ENCODE measurements at regions not wholly inside any gene's neighbourhood (a gene's known extent, or its start where the extent isn't known, plus 50 kb on each side); places are given as distances from the start of the nearest gene placed in this dataset.

- intact Hi-C loops (cut with DNase I; ENCODE audit: low total_unique reads): no loop called here
- no peaks in the 10 kb centered on the region for H3K27me3 ChIP-seq
- H3K4me1 ChIP-seq: peaks cover 0 to 17% (median 4%) of the 10 kb centered on the region in 4 donors
- H3K4me3 ChIP-seq: no peak overlapping the region
- H3K9me3 ChIP-seq: no peaks in the 10 kb centered on the region
- no peak for TF ChIP-seq CTCF (IDR thresholded peaks at IDR 0.05)
- no peak for DNase-seq
- no peak overlapping the region for H3K27ac ChIP-seq
- no peaks in the 10 kb centered on the region for H3K36me3 ChIP-seq
Observed at GRCh38 chr10:33749790-33750189, 415.3 kb upstream of the NRP1 start.

GRCh38 chr10:33749067-33749735 lies 414.7 kb upstream of the NRP1 start:
- Histone ChIP-seq H3K9me3 (no peaks in the 10 kb centered on the region), H3K27me3 (no peaks in the 10 kb centered on the region), H3K4me3 (no peak overlapping the region), H3K4me1 (peaks cover 0 to 17% (median 4%) of the 10 kb centered on the region in 4 donors), H3K27ac (no peak overlapping the region), H3K36me3 (no peaks in the 10 kb centered on the region)
- intact Hi-C loops (cut with DNase I; ENCODE audit: low total_unique reads): no loop called here
- no peak for TF ChIP-seq CTCF (IDR thresholded peaks at IDR 0.05)
- DNase-seq: no peak

- no peak overlapping the region for H3K4me3 ChIP-seq
- H3K36me3 ChIP-seq: no peaks in the 10 kb centered on the region
- no peak for DNase-seq
- H3K27me3 ChIP-seq: no peaks in the 10 kb centered on the region
- intact Hi-C loops (cut with DNase I; ENCODE audit: low total_unique reads): no loop called here
- peaks cover 0 to 17% (median 4%) of the 10 kb centered on the region in 4 donors for H3K4me1 ChIP-seq
- no peak for TF ChIP-seq CTCF (IDR thresholded peaks at IDR 0.05)
- H3K9me3 ChIP-seq: no peaks in the 10 kb centered on the region
- H3K27ac ChIP-seq: no peak overlapping the region
Observed at GRCh38 chr10:33746836-33747268, 412.4 kb upstream of the NRP1 start.

- no peak for TF ChIP-seq CTCF (IDR thresholded peaks at IDR 0.05)
- no peak overlapping the region for H3K27ac ChIP-seq
- no peak overlapping the region for H3K4me3 ChIP-seq
- H3K27me3 ChIP-seq: no peaks in the 10 kb centered on the region
- no peak for DNase-seq
- no peaks in the 10 kb centered on the region for H3K9me3 ChIP-seq
- no peaks in the 10 kb centered on the region for H3K36me3 ChIP-seq
- intact Hi-C loops (cut with DNase I; ENCODE audit: low total_unique reads): no loop called here
- H3K4me1 ChIP-seq: peaks cover 0 to 17% (median 4%) of the 10 kb centered on the region in 4 donors
Observed at GRCh38 chr10:33746186-33746585, 411.7 kb upstream of the NRP1 start.

GRCh38 chr10:33743429-33743857 lies 409.0 kb upstream of the NRP1 start:
- Histone ChIP-seq H3K4me3 (no peak overlapping the region), H3K9me3 (peaks cover 0 to 5% (median 0%) of the 10 kb centered on the region in 3 donors), H3K27me3 (no peaks in the 10 kb centered on the region), H3K36me3 (no peaks in the 10 kb centered on the region), H3K4me1 (no peaks in the 10 kb centered on the region), H3K27ac (no peak overlapping the region)
- no peak for DNase-seq
- intact Hi-C loops (cut with DNase I; ENCODE audit: low total_unique reads): no loop called here
- TF ChIP-seq CTCF (IDR thresholded peaks at IDR 0.05): no peak

Measured in tibial artery (tissue), 4 donors.